Nephron (organoid): ENCODE measurements at regions not wholly inside any gene's neighbourhood (a gene's known extent, or its start where the extent isn't known, plus 50 kb on each side); places are given as distances from the start of the nearest gene placed in this dataset.

Source experiments
- H3K27ac Mint-ChIP-seq, 3 experiments: 2 replicates each; pipeline ENCODE4 v1.8.0; 2020; ENCODE audit warnings: mixed read lengths in 3 of 3, mild to moderate bottlenecking in 2 of 3, moderate library complexity in 1 of 3
- H3K27me3 Mint-ChIP-seq: 2 replicates; pipeline ENCODE4 v1.8.0; 2021; ENCODE audit warnings: low read depth, mild to moderate bottlenecking, moderate library complexity, mixed read lengths
- H3K36me3 Mint-ChIP-seq: 2 replicates; pipeline ENCODE4 v1.8.0; 2020; ENCODE audit warnings: low read depth, mixed read lengths
- H3K4me1 Mint-ChIP-seq: 2 replicates; pipeline ENCODE4 v1.8.0; 2020; ENCODE audit warnings: mixed read lengths
- H3K4me3 Mint-ChIP-seq, 3 experiments: 2 replicates each; pipeline ENCODE4 v1.8.0; 2020; ENCODE audit warnings: mild to moderate bottlenecking in 3 of 3, mixed read lengths in 3 of 3, moderate library complexity in 2 of 3
- H3K9me3 Mint-ChIP-seq: 2 replicates; pipeline ENCODE4 v1.8.0; 2020; ENCODE audit warnings: mixed read lengths
- TF ChIP-seq, protein P1 (sequence below), 3 experiments: fragments of 200-600 bp; sonication (generic); IDR thresholded peaks; one replicate each; pipeline ENCODE4 v1.5.0; 2021; ENCODE audit warnings: antibody characterized with exemption in 3 of 3; ENCODE audit not compliant: unreplicated experiment in 3 of 3

DNA sequence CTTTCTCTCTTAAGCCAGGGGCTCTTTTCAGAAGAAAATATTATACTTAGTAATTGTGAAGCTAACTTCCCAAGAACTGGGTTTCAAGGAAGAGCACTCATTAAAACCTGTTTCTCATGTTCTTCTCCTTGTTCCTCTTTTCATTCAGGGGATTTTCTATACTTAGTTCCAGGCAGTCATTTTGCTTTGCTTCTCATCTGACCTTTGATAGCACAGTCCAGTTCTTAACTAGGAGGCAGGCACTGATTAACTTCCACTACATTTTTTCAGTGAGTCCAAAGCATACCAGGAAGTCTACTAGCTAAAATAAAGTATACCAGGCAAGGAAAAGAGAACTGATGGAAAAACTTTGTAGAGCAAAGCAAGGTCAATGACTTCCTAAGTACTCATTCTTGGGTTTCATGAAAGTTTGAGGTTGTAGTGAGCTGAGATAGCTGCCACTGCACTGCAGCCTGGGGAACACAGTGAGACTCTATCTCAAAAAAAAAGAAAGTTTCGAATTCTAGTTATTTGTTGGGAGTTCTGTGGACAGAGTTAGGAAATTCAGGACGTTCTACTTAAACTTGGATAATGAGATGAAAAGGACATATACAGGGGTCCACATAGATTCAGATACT lies 190.1 kb upstream of the HS3ST1 start:
- Mint-ChIP-seq H3K9me3 (no peaks in the 10 kb centered on the region), H3K4me1 (peaks cover 5% of the 10 kb centered on the region), H3K36me3 (no peaks in the 10 kb centered on the region), H3K4me3 (no peak overlapping the region), H3K27me3 (no peaks in the 10 kb centered on the region), H3K27ac (peak overlapping the region; percentile 64 to 85 (median 75))
- TF ChIP-seq, protein P1, sequence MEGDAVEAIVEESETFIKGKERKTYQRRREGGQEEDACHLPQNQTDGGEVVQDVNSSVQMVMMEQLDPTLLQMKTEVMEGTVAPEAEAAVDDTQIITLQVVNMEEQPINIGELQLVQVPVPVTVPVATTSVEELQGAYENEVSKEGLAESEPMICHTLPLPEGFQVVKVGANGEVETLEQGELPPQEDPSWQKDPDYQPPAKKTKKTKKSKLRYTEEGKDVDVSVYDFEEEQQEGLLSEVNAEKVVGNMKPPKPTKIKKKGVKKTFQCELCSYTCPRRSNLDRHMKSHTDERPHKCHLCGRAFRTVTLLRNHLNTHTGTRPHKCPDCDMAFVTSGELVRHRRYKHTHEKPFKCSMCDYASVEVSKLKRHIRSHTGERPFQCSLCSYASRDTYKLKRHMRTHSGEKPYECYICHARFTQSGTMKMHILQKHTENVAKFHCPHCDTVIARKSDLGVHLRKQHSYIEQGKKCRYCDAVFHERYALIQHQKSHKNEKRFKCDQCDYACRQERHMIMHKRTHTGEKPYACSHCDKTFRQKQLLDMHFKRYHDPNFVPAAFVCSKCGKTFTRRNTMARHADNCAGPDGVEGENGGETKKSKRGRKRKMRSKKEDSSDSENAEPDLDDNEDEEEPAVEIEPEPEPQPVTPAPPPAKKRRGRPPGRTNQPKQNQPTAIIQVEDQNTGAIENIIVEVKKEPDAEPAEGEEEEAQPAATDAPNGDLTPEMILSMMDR (IDR thresholded peaks at IDR 0.05; ENCODE audit: unreplicated experiment in 3 of 3), result no peak

DNA sequence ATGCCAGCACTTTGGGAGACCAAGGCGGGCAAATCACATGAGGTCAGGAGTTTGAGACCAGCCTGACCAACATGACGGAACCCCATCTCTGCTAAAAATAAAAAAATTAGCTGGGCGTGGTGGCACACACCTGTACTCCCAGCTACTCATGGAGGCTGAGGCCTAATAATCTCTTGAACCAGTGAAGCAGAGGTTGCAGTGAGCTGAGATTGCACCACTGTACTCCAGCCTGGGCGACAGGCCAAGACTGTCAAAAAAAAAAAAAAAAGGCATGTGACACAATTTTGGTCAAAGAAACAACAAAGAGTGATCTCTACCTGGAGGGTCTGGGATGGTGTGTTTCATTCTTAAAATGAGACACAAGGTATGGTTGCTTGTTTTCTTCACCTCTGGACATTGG lies 188.2 kb upstream of the HS3ST1 start:
- Mint-ChIP-seq H3K9me3 (no peaks in the 10 kb centered on the region), H3K27ac (no peak overlapping the region), H3K27me3 (no peaks in the 10 kb centered on the region), H3K4me1 (peaks cover 5% of the 10 kb centered on the region), H3K36me3 (no peaks in the 10 kb centered on the region), H3K4me3 (no peak overlapping the region)
- TF ChIP-seq, protein P1 (IDR thresholded peaks at IDR 0.05; ENCODE audit: unreplicated experiment in 3 of 3), result no peak

DNA sequence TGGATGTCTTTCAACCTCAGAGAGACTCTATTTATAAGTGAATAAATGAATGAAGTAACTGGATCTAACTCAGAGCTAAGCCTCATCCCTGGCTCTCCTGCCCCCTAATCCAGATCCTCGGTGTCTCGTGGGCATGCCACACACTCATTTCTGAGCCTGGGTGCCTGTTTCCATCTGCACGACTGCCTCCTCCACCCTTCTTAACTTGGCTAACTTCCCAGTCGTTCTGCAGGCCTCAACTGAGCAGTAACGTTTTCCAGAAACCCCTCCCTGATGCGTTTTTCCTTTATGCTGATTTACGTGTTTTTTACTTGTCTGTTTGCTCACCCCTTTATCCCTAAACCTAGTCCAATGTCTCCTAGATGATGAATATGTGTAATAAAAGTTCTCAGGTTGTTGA lies 186.9 kb upstream of the HS3ST1 start:
- Mint-ChIP-seq H3K9me3 (no peaks in the 10 kb centered on the region), H3K4me1 (peaks cover 5% of the 10 kb centered on the region), H3K36me3 (no peaks in the 10 kb centered on the region), H3K27ac (peak overlapping the region in 1 of 3 experiments; percentile 5), H3K27me3 (no peaks in the 10 kb centered on the region), H3K4me3 (no peak overlapping the region)
- TF ChIP-seq, protein P1 (IDR thresholded peaks at IDR 0.05; ENCODE audit: unreplicated experiment in 3 of 3), result no peak

DNA sequence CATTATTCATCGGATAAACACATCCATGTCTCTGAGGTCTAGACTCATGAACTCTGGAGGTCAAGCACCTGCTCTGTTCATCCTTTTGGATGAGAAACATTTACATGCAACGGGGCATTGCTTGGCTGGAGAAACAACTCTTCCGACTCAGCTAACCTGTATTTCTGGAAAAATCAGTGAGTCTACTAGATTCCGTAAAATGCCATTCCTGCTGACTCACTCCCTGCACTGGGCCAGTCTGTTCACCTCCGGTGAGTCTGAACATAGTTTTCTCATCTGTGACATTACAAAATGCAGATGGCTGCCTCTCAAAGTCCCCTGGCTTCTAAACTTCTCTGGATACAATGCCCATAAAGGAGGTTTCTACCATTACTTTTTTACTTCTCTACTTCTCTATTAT lies 185.7 kb upstream of the HS3ST1 start:
- H3K9me3 Mint-ChIP-seq, result no peaks in the 10 kb centered on the region
- peak overlapping the region; percentile 6 to 68 (median 28) for H3K27ac Mint-ChIP-seq
- no peaks in the 10 kb centered on the region for H3K27me3 Mint-ChIP-seq
- TF ChIP-seq, protein P1 (IDR thresholded peaks at IDR 0.05; ENCODE audit: unreplicated experiment in 3 of 3), result no peak
- H3K4me1 Mint-ChIP-seq, result peaks cover 5% of the 10 kb centered on the region
- H3K36me3 Mint-ChIP-seq, result no peaks in the 10 kb centered on the region
- H3K4me3 Mint-ChIP-seq, result no peak overlapping the region

DNA sequence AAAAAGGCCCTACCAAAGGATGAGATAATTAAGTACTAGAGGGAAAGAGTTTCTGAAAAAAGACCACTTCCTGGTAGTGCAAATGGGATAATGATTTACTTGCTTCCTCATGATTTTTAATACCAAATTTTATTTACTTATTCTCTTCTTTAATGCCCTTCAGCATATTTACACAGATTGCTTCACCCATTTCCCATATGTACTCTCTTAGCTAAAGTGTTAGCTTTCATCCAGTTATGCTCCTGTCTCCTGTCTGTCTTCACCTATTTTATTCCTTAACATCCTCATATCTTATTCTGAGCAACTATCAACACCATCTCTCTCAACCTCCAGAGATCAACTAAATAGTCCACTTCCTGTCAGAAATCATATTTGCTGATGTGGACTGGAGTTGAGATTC lies 183.2 kb upstream of the HS3ST1 start:
- H3K4me3 Mint-ChIP-seq, result no peak overlapping the region

DNA sequence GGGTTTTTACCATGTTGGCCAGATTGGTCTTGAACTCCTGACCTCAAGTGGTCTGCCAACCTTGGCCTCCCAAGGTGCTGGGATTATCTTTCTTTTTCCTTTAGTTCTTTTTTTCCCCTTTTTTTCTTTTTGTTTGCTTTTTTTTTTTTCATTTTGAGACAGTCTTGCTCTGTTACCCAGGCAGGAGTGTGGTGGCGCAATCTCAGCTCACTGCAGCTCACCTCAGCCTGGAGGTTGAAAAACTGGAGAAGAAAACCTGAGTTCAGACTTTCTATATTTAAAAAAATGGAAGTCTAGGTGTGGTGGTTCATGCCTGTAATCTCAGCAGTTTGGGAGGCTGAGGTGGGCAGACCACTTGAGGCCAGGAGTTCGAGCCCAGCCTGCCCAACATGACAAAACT lies 181.1 kb upstream of the HS3ST1 start:
- H3K4me3 Mint-ChIP-seq, result no peak overlapping the region
- no peaks in the 10 kb centered on the region for H3K9me3 Mint-ChIP-seq
- H3K36me3 Mint-ChIP-seq, result no peaks in the 10 kb centered on the region
- H3K27ac Mint-ChIP-seq, result no peak overlapping the region
- H3K4me1 Mint-ChIP-seq, result no peaks in the 10 kb centered on the region
- H3K27me3 Mint-ChIP-seq, result no peaks in the 10 kb centered on the region
- TF ChIP-seq, protein P1 (IDR thresholded peaks at IDR 0.05; ENCODE audit: unreplicated experiment in 3 of 3), result no peak

More for the DNA sequence above, 183.2 kb upstream of the HS3ST1 start:
- Mint-ChIP-seq H3K4me1 (peaks cover 5% of the 10 kb centered on the region), H3K27ac (no peak overlapping the region), H3K27me3 (no peaks in the 10 kb centered on the region), H3K9me3 (no peaks in the 10 kb centered on the region), H3K36me3 (no peaks in the 10 kb centered on the region)
- TF ChIP-seq, protein P1 (IDR thresholded peaks at IDR 0.05; ENCODE audit: unreplicated experiment in 3 of 3), result no peak
